Right lobe of liver (tissue), 6 donors: ENCODE measurements at regions not wholly inside any gene's neighbourhood (a gene's known extent, or its start where the extent isn't known, plus 50 kb on each side); places are given as distances from the start of the nearest gene placed in this dataset.

Experiments used
- ATAC-seq, 4 donors: fragments of 200-7000 bp; cut with Tn5 transposase; one replicate each; pipeline ENCODE4 v1.9.1; 2020; ENCODE audit warnings: mild to moderate bottlenecking in 4 of 4, moderate library complexity in 4 of 4
- DNase-seq, 3 donors: peaks; one replicate each; pipeline ENCODE4 v3.0.0-alpha.2; 2020
- H3K27ac ChIP-seq, 3 donors: fragments of 200-600 bp; one replicate each; pipeline ENCODE4 v1.8.0; 2022
- H3K27me3 ChIP-seq, 2 donors: fragments of 200-600 bp; one replicate each; pipeline ENCODE4 v1.8.0; 2022
- H3K36me3 ChIP-seq, 4 donors: fragments of 200-600 bp; sonication (generic) in 1 of 4; one replicate each; pipeline versions ENCODE4 v1.5.1 to v1.8.0; 2017 to 2022; ENCODE audit warnings: control low read depth in 1 of 4
- H3K4me1 ChIP-seq, 4 donors: fragments of 200-600 bp; sonication (generic) in 1 of 4; one replicate each; pipeline versions ENCODE4 v1.5.1 to v1.8.0; 2017 to 2022; ENCODE audit warnings: control low read depth in 1 of 4
- H3K4me3 ChIP-seq, 3 donors: fragments of 200-600 bp; one replicate each; pipeline ENCODE4 v1.8.0; 2022
- H3K9me3 ChIP-seq, 4 donors: fragments of 200-600 bp; sonication (generic) in 1 of 4; one replicate each; pipeline versions ENCODE4 v1.5.1 to v1.8.0; 2017 to 2022; ENCODE audit warnings: control low read depth in 1 of 4
- CTCF ChIP-seq, 4 donors: fragments of 200-600 bp in 3 of 4; fragments of 450-650 bp in 1 of 4; IDR thresholded peaks; one replicate each; pipeline versions ENCODE4 v1.5.1 to v1.8.0; 2016 to 2022; ENCODE audit warnings: antibody characterized with exemption in 4 of 4, mild to moderate bottlenecking in 2 of 4
- POLR2A ChIP-seq: fragments of 450-650 bp; IDR thresholded peaks from one replicate; pipeline ENCODE4 v1.6.1; 2017; ENCODE audit warnings: antibody characterized with exemption, mild to moderate bottlenecking
- WGBS: methylation state at CpG from one replicate; pipeline ENCODE4 v1.1.6; 2018; ENCODE audit warnings: low coverage, low lambda C conversion rate; ENCODE audit not compliant: insufficient coverage; ENCODE audit errors: missing lambda C conversion rate; 5-methylcytosine and 5-hydroxymethylcytosine counted together
- intact Hi-C, 2 donors: fragments of 100-400 bp; cut with DNase I; formaldehyde crosslinking; loops; one replicate each; pipeline versions ENCODE4 v1.11.2 to v1.14.1; 2022
- donor health status: DM: no; HTN: yes; CAD: no.
- donor health status: DM: no; HTN: no; CAD: no.
- donor health status: DM: no; HTN: no; CAD: no.
- donor health status: DM: no; HTN: yes; CAD: no.
- donor health status: DM: no; HTN: yes; CAD: no.

GRCh38 chr16:63695347-63695746 lies 1426.5 kb downstream of the CDH11 start:
- H3K4me1 ChIP-seq: no peaks in the 10 kb centered on the region
- H3K36me3 ChIP-seq: no peaks in the 10 kb centered on the region
- ATAC-seq: no peak
- no peak for DNase-seq
- TF ChIP-seq CTCF (IDR thresholded peaks at IDR 0.05) (no peak), POLR2A (no peak)
- H3K9me3 ChIP-seq: no peaks in the 10 kb centered on the region
- H3K27me3 ChIP-seq: no peaks in the 10 kb centered on the region
- no peak overlapping the region for H3K4me3 ChIP-seq
- H3K27ac ChIP-seq: no peak overlapping the region
- WGBS: 10% methylated on average over 1 of the region's 1 CpG
- intact Hi-C loops: no loop called here

GRCh38 chr16:63690961-63691360 lies 1430.9 kb downstream of the CDH11 start:
- no peaks in the 10 kb centered on the region for H3K4me1 ChIP-seq
- no peak overlapping the region for H3K4me3 ChIP-seq
- DNase-seq (no peak), ATAC-seq (no peak)
- H3K27me3 ChIP-seq: no peaks in the 10 kb centered on the region
- no peaks in the 10 kb centered on the region for H3K9me3 ChIP-seq
- TF ChIP-seq POLR2A: no peak
- TF ChIP-seq CTCF (IDR thresholded peaks at IDR 0.05): no peak
- 56% methylated on average over 5 of the region's 7 CpGs for WGBS
- H3K36me3 ChIP-seq: no peaks in the 10 kb centered on the region
- H3K27ac ChIP-seq: no peak overlapping the region
- intact Hi-C loops: no loop called here

- H3K36me3 ChIP-seq: no peaks in the 10 kb centered on the region
- intact Hi-C loops: no loop called here
- no peaks in the 10 kb centered on the region for H3K9me3 ChIP-seq
- WGBS: 66% methylated on average over 7 of the region's 7 CpGs
- H3K4me3 ChIP-seq: no peak overlapping the region
- ATAC-seq: no peak
- H3K27me3 ChIP-seq: no peaks in the 10 kb centered on the region
- H3K27ac ChIP-seq: no peak overlapping the region
- H3K4me1 ChIP-seq: no peaks in the 10 kb centered on the region
- no peak for DNase-seq
- TF ChIP-seq CTCF (IDR thresholded peaks at IDR 0.05) (no peak), POLR2A (no peak)
Observed at GRCh38 chr16:63690267-63690666, 1431.6 kb downstream of the CDH11 start.

- no peak for DNase-seq
- H3K27me3 ChIP-seq: no peaks in the 10 kb centered on the region
- WGBS: 53% methylated on average over 4 of the region's 4 CpGs
Observed at GRCh38 chr16:63689068-63689467, 1432.8 kb downstream of the CDH11 start.

More at GRCh38 chr16:63689068-63689467, 1432.8 kb downstream of the CDH11 start:
- Histone ChIP-seq H3K4me3 (no peak overlapping the region), H3K27ac (no peak overlapping the region), H3K36me3 (no peaks in the 10 kb centered on the region), H3K4me1 (no peaks in the 10 kb centered on the region), H3K9me3 (no peaks in the 10 kb centered on the region)
- no peak for TF ChIP-seq CTCF (IDR thresholded peaks at IDR 0.05)
- no peak for TF ChIP-seq POLR2A
- no peak for ATAC-seq
- intact Hi-C loops: no loop called here
